Stimulated activated CD4-positive, alpha-beta T cell treated with anti-CD3 and anti-CD28 coated beads, Interleukin-2, amount 100 ng/mL, for 4 hours (primary cell): ENCODE measurements at regions not wholly inside any gene's neighbourhood (a gene's known extent, or its start where the extent isn't known, plus 50 kb on each side); places are given as distances from the start of the nearest gene placed in this dataset.

Source experiments
- DNase-seq: peaks from one replicate; pipeline ENCODE4 v3.0.0-alpha.2; 2020; ENCODE audit warnings: low read depth

DNA sequence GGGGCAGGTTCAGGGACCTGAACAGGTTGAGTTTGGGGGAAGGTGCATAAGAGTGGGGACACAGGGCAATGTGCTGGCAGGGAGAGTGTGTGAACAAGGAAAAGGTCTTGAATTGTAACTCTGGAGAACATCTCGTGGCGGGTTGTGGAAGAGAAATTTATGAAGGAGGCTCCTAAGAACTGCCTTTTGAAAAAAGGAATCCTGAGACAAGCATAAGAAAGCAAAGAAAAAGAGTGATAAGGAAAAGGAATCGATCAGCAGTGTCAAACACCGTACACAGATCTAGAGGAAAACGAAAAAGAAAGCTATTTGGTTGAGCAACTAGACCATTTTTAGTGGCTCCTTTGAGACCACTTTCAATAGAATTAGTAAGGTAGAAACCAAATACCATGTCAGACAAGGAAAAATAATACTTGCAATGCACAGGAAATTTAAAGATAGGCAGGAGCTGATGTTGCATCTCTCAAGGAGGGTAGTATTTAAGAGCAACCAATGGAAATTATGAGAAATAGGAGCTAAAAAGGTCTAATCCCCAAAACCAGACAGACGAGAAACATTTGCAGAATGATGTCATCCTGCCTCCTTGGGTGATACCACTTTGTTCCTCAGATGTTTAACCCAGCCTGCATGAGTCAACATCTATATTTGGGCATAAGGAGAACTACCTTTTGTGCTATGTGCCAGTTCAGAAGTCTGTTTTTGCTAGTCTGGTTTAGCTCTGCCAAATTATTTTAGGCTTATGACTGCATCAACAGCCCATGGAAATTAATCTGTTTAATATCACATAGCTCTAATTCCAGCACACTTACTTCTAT, 64.5 kb upstream of the STK38L start:
- DNase-seq, result peak; percentile 17

GRCh38 chr12:27180906-27181505, 63.1 kb upstream of the STK38L start:
- no peak for DNase-seq

- no peak for DNase-seq
Observed at GRCh38 chr12:27183342-27183741, 60.7 kb upstream of the STK38L start.

DNA sequence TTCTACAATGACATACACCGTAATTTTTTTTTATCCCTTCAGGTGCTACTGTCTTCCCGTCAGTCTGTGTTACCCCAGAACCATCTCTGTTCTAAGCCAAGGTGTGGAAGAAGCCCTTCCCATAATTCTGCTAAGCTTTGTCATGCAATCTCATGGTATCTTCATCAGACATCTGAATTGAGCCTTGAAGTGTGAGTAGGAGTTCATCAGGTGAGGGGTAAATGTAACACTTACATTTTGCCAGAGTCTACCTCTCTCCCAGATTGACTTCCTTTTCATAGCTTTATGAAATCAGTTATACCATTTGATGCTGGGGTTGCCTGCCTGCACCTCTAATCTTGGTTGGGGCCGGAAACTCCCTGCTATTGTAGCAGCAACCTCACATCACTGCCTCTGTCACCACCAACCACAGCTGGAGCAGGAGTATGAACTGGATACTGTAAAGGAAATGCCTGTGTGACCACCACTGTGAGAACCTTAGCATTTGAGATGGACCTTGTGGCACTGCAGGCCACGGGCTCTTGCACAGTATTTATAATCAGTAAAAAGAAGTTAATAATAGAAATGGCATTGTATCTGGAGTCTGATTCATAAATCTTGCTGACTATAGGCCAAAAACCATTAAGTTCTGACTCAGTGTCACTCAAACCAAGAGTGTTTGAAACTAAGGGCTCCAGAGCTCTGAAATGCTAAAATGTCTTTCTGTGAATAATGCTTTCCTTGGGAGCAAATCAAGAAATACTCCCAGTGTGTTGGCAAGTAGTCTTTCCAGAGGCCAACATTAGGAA, 58.7 kb upstream of the STK38L start:
- DNase-seq, result no peak

DNA sequence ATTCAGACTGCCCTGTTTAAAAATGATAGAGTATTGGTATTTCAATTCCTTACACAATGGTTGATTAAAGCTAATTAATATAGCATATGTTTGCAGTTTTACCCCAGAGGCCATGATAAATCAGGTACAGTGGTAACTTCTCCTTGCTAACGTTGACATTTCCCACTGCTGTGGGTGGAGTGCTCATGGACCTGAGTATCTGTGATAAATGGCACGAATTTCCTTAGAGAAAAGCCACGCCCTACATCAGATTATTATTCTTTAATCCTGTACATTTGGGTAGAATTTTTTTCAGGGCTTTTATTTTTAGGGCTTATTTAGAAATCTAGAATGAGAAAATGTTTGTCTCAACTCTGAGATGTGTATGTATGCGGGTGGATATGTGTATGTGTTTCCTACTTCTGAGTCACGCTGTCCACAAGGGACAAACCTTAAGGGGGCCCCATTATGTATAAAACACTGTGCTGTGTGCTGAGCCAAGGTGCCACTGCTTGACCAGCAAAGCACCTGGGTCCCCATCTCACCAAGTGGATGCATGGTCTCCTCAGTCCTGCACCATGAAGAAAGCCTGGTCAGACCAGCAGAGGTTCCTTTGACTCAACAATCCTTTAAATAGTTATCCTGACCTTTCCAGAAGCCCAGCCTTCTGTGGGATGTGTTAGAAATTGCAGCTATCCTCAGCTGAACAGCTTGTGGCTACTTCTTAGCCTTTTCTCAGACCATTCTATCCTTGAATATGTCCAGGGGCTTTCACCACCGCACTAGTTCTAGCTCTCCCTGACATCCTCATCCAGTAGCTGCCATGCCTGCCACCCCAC, 57.9 kb upstream of the STK38L start:
- no peak for DNase-seq

- no peak for DNase-seq
Observed at GRCh38 chr12:27187697-27188096, 56.4 kb upstream of the STK38L start.

GRCh38 chr12:27190761-27191160, 53.3 kb upstream of the STK38L start:
- DNase-seq, result no peak

GRCh38 chr12:27191531-27191930, 52.6 kb upstream of the STK38L start:
- DNase-seq, result no peak

DNA sequence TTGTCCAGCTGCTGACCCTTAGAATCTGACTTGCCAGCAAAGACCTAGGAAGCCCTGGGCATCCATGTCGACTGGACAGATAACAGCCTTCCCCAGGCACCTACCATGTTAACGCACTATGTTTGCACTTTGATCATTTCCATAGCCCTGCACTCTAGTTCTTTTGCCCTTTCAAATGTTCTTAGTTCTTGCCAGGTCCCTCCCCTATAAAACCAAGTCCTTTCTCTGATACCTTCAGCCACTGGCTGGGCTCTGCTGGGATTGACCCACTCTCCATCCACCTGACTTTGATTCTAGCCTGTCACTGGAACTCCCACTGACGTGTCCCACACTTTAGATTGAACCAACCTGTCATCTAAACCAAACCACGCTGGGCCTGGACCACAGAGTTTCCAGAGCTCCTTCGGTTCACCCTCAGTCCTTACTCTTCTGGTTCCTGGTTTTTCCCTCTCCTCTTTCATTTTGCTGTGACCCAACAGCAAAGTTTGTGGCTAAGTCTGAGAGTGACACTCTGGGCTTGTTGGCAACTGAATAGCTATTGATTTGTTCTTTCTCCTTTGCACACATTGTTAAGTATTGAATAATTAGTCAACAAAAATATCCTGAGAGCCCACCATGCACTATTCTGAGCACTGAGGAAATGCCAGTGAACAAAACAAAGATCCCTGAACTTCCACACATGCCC, 51.8 kb upstream of the STK38L start:
- no peak for DNase-seq

GRCh38 chr12:27193106-27193505, 51.0 kb upstream of the STK38L start:
- DNase-seq, result no peak

- no peak for DNase-seq
Observed at GRCh38 chr12:27193854-27194544, 50.1 kb upstream of the STK38L start.
